Hepatocyte (in vitro differentiated cells): ENCODE measurements at regions not wholly inside any gene's neighbourhood (a gene's known extent, or its start where the extent isn't known, plus 50 kb on each side); places are given as distances from the start of the nearest gene placed in this dataset.

Source experiments
- DNase-seq: peaks from one replicate; pipeline ENCODE4 v3.0.0-alpha.2; 2016; ENCODE audit warnings: low spot score
- H2AFZ ChIP-seq: fragments of 200-600 bp; sonication (generic); 2 replicates; pipeline ENCODE4 v1.6.0; 2016; ENCODE audit warnings: antibody characterized with exemption, mild to moderate bottlenecking
- H3K27ac ChIP-seq: fragments of 200-600 bp; sonication (generic); 2 replicates; pipeline ENCODE4 v1.5.1; 2016; ENCODE audit warnings: mild to moderate bottlenecking
- H3K27me3 ChIP-seq: fragments of 200-600 bp; sonication (generic); 2 replicates; pipeline ENCODE4 v1.6.1; 2016
- H3K36me3 ChIP-seq: fragments of 200-600 bp; sonication (generic); replicated peaks from 2 replicates; pipeline ENCODE4 v1.5.1; 2016; ENCODE audit warnings: low read depth; ENCODE audit not compliant: insufficient read depth
- H3K4me1 ChIP-seq: fragments of 200-600 bp; sonication (generic); 2 replicates; pipeline ENCODE4 v1.5.1; 2016; ENCODE audit warnings: mild to moderate bottlenecking, moderate library complexity; ENCODE audit not compliant: insufficient read depth
- H3K4me2 ChIP-seq: fragments of 200-600 bp; sonication (generic); 2 replicates; pipeline ENCODE4 v1.6.0; 2016
- H3K4me3 ChIP-seq: fragments of 200-600 bp; sonication (generic); 2 replicates; pipeline ENCODE4 v1.5.1; 2016; ENCODE audit warnings: mild to moderate bottlenecking
- H3K79me2 ChIP-seq: fragments of 200-600 bp; sonication (generic); 2 replicates; pipeline ENCODE4 v1.6.0; 2017; ENCODE audit warnings: mild to moderate bottlenecking
- H3K9me2 ChIP-seq: fragments of 200-600 bp; sonication (generic); replicated peaks from 2 replicates; pipeline ENCODE4 v1.6.0; 2017; ENCODE audit warnings: mild to moderate bottlenecking; ENCODE audit not compliant: insufficient read depth
- H3K9me3 ChIP-seq: fragments of 200-600 bp; sonication (generic); 2 replicates; pipeline ENCODE4 v1.5.1; 2016; ENCODE audit warnings: low read depth, mild to moderate bottlenecking
- H4K20me1 ChIP-seq: fragments of 200-600 bp; sonication (generic); 2 replicates; pipeline ENCODE4 v1.6.0; 2016; ENCODE audit warnings: mild to moderate bottlenecking; ENCODE audit not compliant: insufficient read depth, poor library complexity, severe bottlenecking
- CTCF ChIP-seq: fragments of 200-600 bp; sonication (generic); IDR thresholded peaks from 2 replicates; pipeline ENCODE4 v1.5.1; 2016; ENCODE audit warnings: antibody characterized with exemption, mild to moderate bottlenecking; ENCODE audit not compliant: poor library complexity
- EZH2 ChIP-seq: fragments of 200-600 bp; sonication (generic); IDR thresholded peaks from 2 replicates; pipeline ENCODE4 v1.6.1; 2016; ENCODE audit warnings: antibody characterized with exemption, mild to moderate bottlenecking, borderline replicate concordance
- EZH2phosphoT487 ChIP-seq: fragments of 200-600 bp; sonication (generic); IDR thresholded peaks from one replicate; pipeline ENCODE4 v1.6.1; 2018; ENCODE audit warnings: antibody characterized with exemption, mild to moderate bottlenecking, low read depth, moderate library complexity; ENCODE audit not compliant: unreplicated experiment, severe bottlenecking
- WGBS: methylation state at CpG from one replicate; pipeline ENCODE4 v1.1.6; 2016; ENCODE audit warnings: low lambda C conversion rate; ENCODE audit errors: missing lambda C conversion rate; 5-methylcytosine and 5-hydroxymethylcytosine counted together

- Histone ChIP-seq H3K27ac (no peak overlapping the region), H3K4me3 (no peak overlapping the region), H3K4me1 (no peaks in the 10 kb centered on the region), H3K79me2 (no peaks in the 10 kb centered on the region), H2AFZ (no peak overlapping the region), H3K27me3 (no peaks in the 10 kb centered on the region), H3K9me3 (no peaks in the 10 kb centered on the region), H3K36me3 (no peaks in the 10 kb centered on the region), H3K9me2 (no peaks in the 10 kb centered on the region), H4K20me1 (no peaks in the 10 kb centered on the region), H3K4me2 (no peak overlapping the region)
- 89% methylated on average over 3 of the region's 3 CpGs for WGBS
- TF ChIP-seq EZH2phosphoT487 (no peak), CTCF (no peak), EZH2 (no peak)
- DNase-seq = no peak
Observed at GRCh38 chr17:57174591-57174990, 81.7 kb upstream of the MSI2 start.

GRCh38 chr17:57178839-57179238, 77.5 kb upstream of the MSI2 start:
- Histone ChIP-seq H4K20me1 (no peaks in the 10 kb centered on the region), H3K27ac (no peak overlapping the region), H3K4me3 (no peak overlapping the region), H3K4me2 (no peak overlapping the region), H3K36me3 (no peaks in the 10 kb centered on the region), H3K9me3 (no peaks in the 10 kb centered on the region), H3K9me2 (no peaks in the 10 kb centered on the region), H3K4me1 (no peaks in the 10 kb centered on the region), H3K79me2 (no peaks in the 10 kb centered on the region), H3K27me3 (no peaks in the 10 kb centered on the region), H2AFZ (no peak overlapping the region)
- 97% methylated on average over 4 of the region's 4 CpGs for WGBS
- DNase-seq = no peak
- TF ChIP-seq EZH2 (no peak), EZH2phosphoT487 (no peak), CTCF (no peak)

- DNase-seq = no peak
- no peak overlapping the region for H3K4me3 ChIP-seq
- H3K36me3 ChIP-seq = no peaks in the 10 kb centered on the region
- no peaks in the 10 kb centered on the region for H3K79me2 ChIP-seq
- TF ChIP-seq CTCF (no peak), EZH2phosphoT487 (no peak), EZH2 (no peak)
- no peaks in the 10 kb centered on the region for H3K9me3 ChIP-seq
- no peak overlapping the region for H3K27ac ChIP-seq
- H3K4me2 ChIP-seq = no peak overlapping the region
- no peaks in the 10 kb centered on the region for H3K4me1 ChIP-seq
- H3K27me3 ChIP-seq = no peaks in the 10 kb centered on the region
- H3K9me2 ChIP-seq = no peaks in the 10 kb centered on the region
- no peaks in the 10 kb centered on the region for H4K20me1 ChIP-seq
- no peak overlapping the region for H2AFZ ChIP-seq
Observed at GRCh38 chr17:57182621-57183020, 73.7 kb upstream of the MSI2 start.
